ENCODE measurements at regions not wholly inside any gene's neighbourhood (a gene's known extent, or its start where the extent isn't known, plus 50 kb on each side); places are given as distances from the start of the nearest gene placed in this dataset.

- no peak for FAIRE-seq
- no peak for DNase-seq (ENCODE audit: low read depth, low spot score)
- peaks cover 41% of the 10 kb centered on the region for H3K4me1 ChIP-seq (ENCODE audit: control insufficient read depth, extremely low read depth, insufficient read depth, low read length)
- H3K9me3 ChIP-seq (ENCODE audit: control insufficient read depth, low read depth, low read length): no peaks in the 10 kb centered on the region
- no peaks in the 10 kb centered on the region for H3K9me1 ChIP-seq (ENCODE audit: control insufficient read depth, extremely low read depth, insufficient read depth, low read length)
- H2AFZ ChIP-seq (ENCODE audit: control insufficient read depth, low read length): no peak overlapping the region
- H3K36me3 ChIP-seq (ENCODE audit: control insufficient read depth in 2 of 2, extremely low read depth in 1 of 2, insufficient read depth in 2 of 2, low read length in 2 of 2): no peaks in the 10 kb centered on the region
- H3K27ac ChIP-seq (ENCODE audit: control insufficient read depth, insufficient read depth, low read length): peak overlapping the region; percentile 100
- peak overlapping the region; percentile 28 for H3K9ac ChIP-seq (ENCODE audit: control insufficient read depth, extremely low read depth, insufficient read depth, low read length)
- no peaks in the 10 kb centered on the region for H4K20me1 ChIP-seq (ENCODE audit: control insufficient read depth, extremely low read depth, insufficient read depth, low read length)
- H3K4me2 ChIP-seq (ENCODE audit: control insufficient read depth, extremely low read depth, insufficient read depth, low read depth, low read length): peak overlapping the region; percentile 89
- peak overlapping the region in 1 of 3 experiments; percentile 5 for H3K4me3 ChIP-seq (ENCODE audit: control insufficient read depth in 2 of 3, extremely low read depth in 1 of 3, insufficient read depth in 2 of 3, low read depth in 1 of 3, low read length in 3 of 3)
- H3K27me3 ChIP-seq (ENCODE audit: control insufficient read depth, extremely low read depth, insufficient read depth, low read length): no peaks in the 10 kb centered on the region
- TF ChIP-seq CTCF (optimal IDR thresholded peaks at IDR 0.05 in 1 of 3, IDR thresholded peaks at IDR 0.05 in 1 of 3, conservative IDR thresholded peaks at IDR 0.05 in 1 of 3; ENCODE audit: extremely low read depth in 1 of 3, insufficient read depth in 2 of 3, low read length in 3 of 3) (no peak), EZH2 (IDR thresholded peaks at IDR 0.05; ENCODE audit: low read length) (no peak)
- H3K79me2 ChIP-seq (ENCODE audit: control insufficient read depth, insufficient read depth, low read length): no peaks in the 10 kb centered on the region
- dilution Hi-C loops (cut with MboI; ENCODE audit: extremely low pct_ligation_motif_present, low sequenced_read_pairs): no loop called here
These were observed 145.0 kb upstream of the TNC start for GRCh38 chr9:115262952-115263351.

- dilution Hi-C loops (cut with MboI; ENCODE audit: extremely low pct_ligation_motif_present, low sequenced_read_pairs): no loop called here
- Histone ChIP-seq H3K27me3 (ENCODE audit: control insufficient read depth, extremely low read depth, insufficient read depth, low read length) (no peaks in the 10 kb centered on the region), H3K36me3 (ENCODE audit: control insufficient read depth in 2 of 2, extremely low read depth in 1 of 2, insufficient read depth in 2 of 2, low read length in 2 of 2) (no peaks in the 10 kb centered on the region), H3K4me1 (ENCODE audit: control insufficient read depth, extremely low read depth, insufficient read depth, low read length) (peaks cover 41% of the 10 kb centered on the region), H3K4me3 (ENCODE audit: control insufficient read depth in 2 of 3, extremely low read depth in 1 of 3, insufficient read depth in 2 of 3, low read depth in 1 of 3, low read length in 3 of 3) (no peak overlapping the region), H3K4me2 (ENCODE audit: control insufficient read depth, extremely low read depth, insufficient read depth, low read depth, low read length) (peak overlapping the region; percentile 89), H3K27ac (ENCODE audit: control insufficient read depth, insufficient read depth, low read length) (peak overlapping the region; percentile 100), H4K20me1 (ENCODE audit: control insufficient read depth, extremely low read depth, insufficient read depth, low read length) (no peaks in the 10 kb centered on the region), H3K79me2 (ENCODE audit: control insufficient read depth, insufficient read depth, low read length) (no peaks in the 10 kb centered on the region), H3K9me3 (ENCODE audit: control insufficient read depth, low read depth, low read length) (no peaks in the 10 kb centered on the region), H3K9me1 (ENCODE audit: control insufficient read depth, extremely low read depth, insufficient read depth, low read length) (no peaks in the 10 kb centered on the region), H2AFZ (ENCODE audit: control insufficient read depth, low read length) (no peak overlapping the region), H3K9ac (ENCODE audit: control insufficient read depth, extremely low read depth, insufficient read depth, low read length) (no peak overlapping the region)
- FAIRE-seq (peak; percentile 32), DNase-seq (ENCODE audit: low read depth, low spot score) (no peak)
- TF ChIP-seq EZH2 (IDR thresholded peaks at IDR 0.05; ENCODE audit: low read length): no peak
These were observed 145.6 kb upstream of the TNC start for GRCh38 chr9:115263371-115264075.

GRCh38 chr9:115264313-115264712, 146.4 kb upstream of the TNC start:
- no peak for FAIRE-seq
- dilution Hi-C loops (cut with MboI; ENCODE audit: extremely low pct_ligation_motif_present, low sequenced_read_pairs): no loop called here
- no peak overlapping the region for H2AFZ ChIP-seq (ENCODE audit: control insufficient read depth, low read length)
- H3K27me3 ChIP-seq (ENCODE audit: control insufficient read depth, extremely low read depth, insufficient read depth, low read length): no peaks in the 10 kb centered on the region
- no peak overlapping the region for H3K9ac ChIP-seq (ENCODE audit: control insufficient read depth, extremely low read depth, insufficient read depth, low read length)
- H3K4me2 ChIP-seq (ENCODE audit: control insufficient read depth, extremely low read depth, insufficient read depth, low read depth, low read length): no peak overlapping the region
- H3K36me3 ChIP-seq (ENCODE audit: control insufficient read depth in 2 of 2, extremely low read depth in 1 of 2, insufficient read depth in 2 of 2, low read length in 2 of 2): no peaks in the 10 kb centered on the region
- no peak overlapping the region for H3K4me3 ChIP-seq (ENCODE audit: control insufficient read depth in 2 of 3, extremely low read depth in 1 of 3, insufficient read depth in 2 of 3, low read depth in 1 of 3, low read length in 3 of 3)
- peak overlapping the region; percentile 29 for H3K27ac ChIP-seq (ENCODE audit: control insufficient read depth, insufficient read depth, low read length)
- no peak for DNase-seq (ENCODE audit: low read depth, low spot score)
- TF ChIP-seq EZH2 (IDR thresholded peaks at IDR 0.05; ENCODE audit: low read length): no peak
- TF ChIP-seq CTCF (optimal IDR thresholded peaks at IDR 0.05 in 1 of 3, IDR thresholded peaks at IDR 0.05 in 1 of 3, conservative IDR thresholded peaks at IDR 0.05 in 1 of 3; ENCODE audit: extremely low read depth in 1 of 3, insufficient read depth in 2 of 3, low read length in 3 of 3): no peak
- no peaks in the 10 kb centered on the region for H3K79me2 ChIP-seq (ENCODE audit: control insufficient read depth, insufficient read depth, low read length)
- H3K4me1 ChIP-seq (ENCODE audit: control insufficient read depth, extremely low read depth, insufficient read depth, low read length): peaks cover 41% of the 10 kb centered on the region
- H4K20me1 ChIP-seq (ENCODE audit: control insufficient read depth, extremely low read depth, insufficient read depth, low read length): no peaks in the 10 kb centered on the region
- H3K9me3 ChIP-seq (ENCODE audit: control insufficient read depth, low read depth, low read length): no peaks in the 10 kb centered on the region
- no peaks in the 10 kb centered on the region for H3K9me1 ChIP-seq (ENCODE audit: control insufficient read depth, extremely low read depth, insufficient read depth, low read length)
